ENCODE measurements at regions not wholly inside any gene's neighbourhood (a gene's known extent, or its start where the extent isn't known, plus 50 kb on each side); places are given as distances from the start of the nearest gene placed in this dataset.

DNA sequence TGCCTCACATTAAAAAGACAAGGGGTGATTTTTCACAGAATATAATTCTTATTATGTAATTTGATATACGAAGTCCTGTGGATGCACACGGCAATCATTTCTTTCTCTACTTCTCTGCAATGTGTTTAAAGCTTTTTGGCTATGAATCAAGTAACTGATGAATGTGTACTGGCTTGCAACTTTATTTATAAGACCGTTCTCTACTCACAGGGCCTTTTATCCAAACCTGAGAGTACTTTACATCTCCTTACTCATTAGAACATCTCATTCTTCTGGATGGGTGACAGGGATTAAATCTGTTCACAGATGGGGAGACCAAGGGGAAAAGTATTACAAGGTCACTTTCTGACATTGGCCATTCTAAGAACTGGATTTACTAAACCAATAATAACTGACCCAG lies 215.8 kb upstream of the DIO2 start:
- H3K27me3 ChIP-seq (replicated peaks; ENCODE audit: insufficient read depth, low read length): no peaks in the 10 kb centered on the region
- no peak overlapping the region for H3K4me3 ChIP-seq (ENCODE audit: low read length)
- no peaks in the 10 kb centered on the region for H3K36me3 ChIP-seq (replicated peaks; ENCODE audit: insufficient read depth, low read length)
- H3K79me2 ChIP-seq (ENCODE audit: low read length): no peaks in the 10 kb centered on the region
- no peaks in the 10 kb centered on the region for H3K4me1 ChIP-seq (ENCODE audit: low read length)
- no peaks in the 10 kb centered on the region for H3F3A ChIP-seq (ENCODE audit: insufficient read depth, low read length)
- DNase-seq: no peak
- no peak for TF ChIP-seq EZH2 (optimal IDR thresholded peaks at IDR 0.05; ENCODE audit: low read depth, low read length)
- no peak for TF ChIP-seq EZH2phosphoT487 (IDR thresholded peaks at IDR 0.05; ENCODE audit: low read length)
- TF ChIP-seq, protein P1, sequence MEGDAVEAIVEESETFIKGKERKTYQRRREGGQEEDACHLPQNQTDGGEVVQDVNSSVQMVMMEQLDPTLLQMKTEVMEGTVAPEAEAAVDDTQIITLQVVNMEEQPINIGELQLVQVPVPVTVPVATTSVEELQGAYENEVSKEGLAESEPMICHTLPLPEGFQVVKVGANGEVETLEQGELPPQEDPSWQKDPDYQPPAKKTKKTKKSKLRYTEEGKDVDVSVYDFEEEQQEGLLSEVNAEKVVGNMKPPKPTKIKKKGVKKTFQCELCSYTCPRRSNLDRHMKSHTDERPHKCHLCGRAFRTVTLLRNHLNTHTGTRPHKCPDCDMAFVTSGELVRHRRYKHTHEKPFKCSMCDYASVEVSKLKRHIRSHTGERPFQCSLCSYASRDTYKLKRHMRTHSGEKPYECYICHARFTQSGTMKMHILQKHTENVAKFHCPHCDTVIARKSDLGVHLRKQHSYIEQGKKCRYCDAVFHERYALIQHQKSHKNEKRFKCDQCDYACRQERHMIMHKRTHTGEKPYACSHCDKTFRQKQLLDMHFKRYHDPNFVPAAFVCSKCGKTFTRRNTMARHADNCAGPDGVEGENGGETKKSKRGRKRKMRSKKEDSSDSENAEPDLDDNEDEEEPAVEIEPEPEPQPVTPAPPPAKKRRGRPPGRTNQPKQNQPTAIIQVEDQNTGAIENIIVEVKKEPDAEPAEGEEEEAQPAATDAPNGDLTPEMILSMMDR (IDR thresholded peaks at IDR 0.05; ENCODE audit: low read length): no peak
- no peak overlapping the region for H3K4me2 ChIP-seq (ENCODE audit: low read depth, low read length)
- no peak overlapping the region for H3K9ac ChIP-seq (ENCODE audit: low read length)
- H3K9me2 ChIP-seq (replicated peaks; ENCODE audit: insufficient read depth, low read length): no peaks in the 10 kb centered on the region
- no peak overlapping the region for H3K27ac ChIP-seq (ENCODE audit: low read length)
- H4K20me1 ChIP-seq (ENCODE audit: insufficient read depth, low read length): no peaks in the 10 kb centered on the region
- H3K9me3 ChIP-seq (replicated peaks; ENCODE audit: insufficient read depth, low read length): no peaks in the 10 kb centered on the region
- no peak overlapping the region for H2AFZ ChIP-seq (ENCODE audit: low read length)

GRCh38 chr14:80426683-80427082 lies 215.4 kb upstream of the DIO2 start:
- Histone ChIP-seq H2AFZ (ENCODE audit: low read length) (no peak overlapping the region), H4K20me1 (ENCODE audit: insufficient read depth, low read length) (no peaks in the 10 kb centered on the region), H3K36me3 (replicated peaks; ENCODE audit: insufficient read depth, low read length) (no peaks in the 10 kb centered on the region), H3K9me2 (replicated peaks; ENCODE audit: insufficient read depth, low read length) (no peaks in the 10 kb centered on the region), H3K4me1 (ENCODE audit: low read length) (no peaks in the 10 kb centered on the region), H3K9ac (ENCODE audit: low read length) (no peak overlapping the region), H3K27me3 (replicated peaks; ENCODE audit: insufficient read depth, low read length) (no peaks in the 10 kb centered on the region), H3K79me2 (ENCODE audit: low read length) (no peaks in the 10 kb centered on the region), H3K4me3 (ENCODE audit: low read length) (no peak overlapping the region), H3F3A (ENCODE audit: insufficient read depth, low read length) (no peaks in the 10 kb centered on the region), H3K9me3 (replicated peaks; ENCODE audit: insufficient read depth, low read length) (no peaks in the 10 kb centered on the region), H3K27ac (ENCODE audit: low read length) (no peak overlapping the region), H3K4me2 (ENCODE audit: low read depth, low read length) (no peak overlapping the region)
- no peak for DNase-seq
- TF ChIP-seq, protein P1 (IDR thresholded peaks at IDR 0.05; ENCODE audit: low read length): no peak
- TF ChIP-seq EZH2 (optimal IDR thresholded peaks at IDR 0.05; ENCODE audit: low read depth, low read length): no peak
- no peak for TF ChIP-seq EZH2phosphoT487 (IDR thresholded peaks at IDR 0.05; ENCODE audit: low read length)

- Histone ChIP-seq H3K9me2 (replicated peaks; ENCODE audit: insufficient read depth, low read length) (no peaks in the 10 kb centered on the region), H2AFZ (ENCODE audit: low read length) (no peak overlapping the region), H3K9ac (ENCODE audit: low read length) (no peak overlapping the region), H3K36me3 (replicated peaks; ENCODE audit: insufficient read depth, low read length) (no peaks in the 10 kb centered on the region), H3K9me3 (replicated peaks; ENCODE audit: insufficient read depth, low read length) (no peaks in the 10 kb centered on the region), H3K27me3 (replicated peaks; ENCODE audit: insufficient read depth, low read length) (no peaks in the 10 kb centered on the region), H3F3A (ENCODE audit: insufficient read depth, low read length) (no peaks in the 10 kb centered on the region), H3K4me3 (ENCODE audit: low read length) (no peak overlapping the region), H4K20me1 (ENCODE audit: insufficient read depth, low read length) (no peaks in the 10 kb centered on the region), H3K79me2 (ENCODE audit: low read length) (no peaks in the 10 kb centered on the region), H3K4me2 (ENCODE audit: low read depth, low read length) (no peak overlapping the region), H3K4me1 (ENCODE audit: low read length) (no peaks in the 10 kb centered on the region), H3K27ac (ENCODE audit: low read length) (no peak overlapping the region)
- no peak for DNase-seq
- TF ChIP-seq, protein P1 (IDR thresholded peaks at IDR 0.05; ENCODE audit: low read length): no peak
- TF ChIP-seq EZH2 (optimal IDR thresholded peaks at IDR 0.05; ENCODE audit: low read depth, low read length) (no peak), EZH2phosphoT487 (IDR thresholded peaks at IDR 0.05; ENCODE audit: low read length) (no peak)
Observed at GRCh38 chr14:80425686-80426085, 214.4 kb upstream of the DIO2 start.
